ENCODE measurements at regions not wholly inside any gene's neighbourhood (a gene's known extent, or its start where the extent isn't known, plus 50 kb on each side); places are given as distances from the start of the nearest gene placed in this dataset.
A peak's percentile ranks its signal among the peaks of the same experiment; 100 is the strongest.

GRCh38 chr11:123286255-123286654, 91.2 kb upstream of the CLMP start:
- TF ChIP-seq, protein P1, sequence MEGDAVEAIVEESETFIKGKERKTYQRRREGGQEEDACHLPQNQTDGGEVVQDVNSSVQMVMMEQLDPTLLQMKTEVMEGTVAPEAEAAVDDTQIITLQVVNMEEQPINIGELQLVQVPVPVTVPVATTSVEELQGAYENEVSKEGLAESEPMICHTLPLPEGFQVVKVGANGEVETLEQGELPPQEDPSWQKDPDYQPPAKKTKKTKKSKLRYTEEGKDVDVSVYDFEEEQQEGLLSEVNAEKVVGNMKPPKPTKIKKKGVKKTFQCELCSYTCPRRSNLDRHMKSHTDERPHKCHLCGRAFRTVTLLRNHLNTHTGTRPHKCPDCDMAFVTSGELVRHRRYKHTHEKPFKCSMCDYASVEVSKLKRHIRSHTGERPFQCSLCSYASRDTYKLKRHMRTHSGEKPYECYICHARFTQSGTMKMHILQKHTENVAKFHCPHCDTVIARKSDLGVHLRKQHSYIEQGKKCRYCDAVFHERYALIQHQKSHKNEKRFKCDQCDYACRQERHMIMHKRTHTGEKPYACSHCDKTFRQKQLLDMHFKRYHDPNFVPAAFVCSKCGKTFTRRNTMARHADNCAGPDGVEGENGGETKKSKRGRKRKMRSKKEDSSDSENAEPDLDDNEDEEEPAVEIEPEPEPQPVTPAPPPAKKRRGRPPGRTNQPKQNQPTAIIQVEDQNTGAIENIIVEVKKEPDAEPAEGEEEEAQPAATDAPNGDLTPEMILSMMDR (conservative IDR thresholded peaks at IDR 0.05): no peak
- Mint-ChIP-seq H3K36me3 (ENCODE audit: low read depth) (no peaks in the 10 kb centered on the region), H3K27me3 (ENCODE audit: low read depth) (peaks cover 29% of the 10 kb centered on the region), H3K9me3 (no peaks in the 10 kb centered on the region), H3K27ac (ENCODE audit: unreplicated experiment) (no peak overlapping the region), H3K4me3 (no peak overlapping the region), H3K4me1 (no peaks in the 10 kb centered on the region)
- DNase-seq (ENCODE audit: low read depth, low spot score): no peak

GRCh38 chr11:123284454-123284853, 89.4 kb upstream of the CLMP start:
- Mint-ChIP-seq H3K9me3 (no peaks in the 10 kb centered on the region), H3K36me3 (ENCODE audit: low read depth) (no peaks in the 10 kb centered on the region), H3K4me3 (no peak overlapping the region), H3K27me3 (ENCODE audit: low read depth) (peaks cover 29% of the 10 kb centered on the region), H3K4me1 (no peaks in the 10 kb centered on the region), H3K27ac (ENCODE audit: unreplicated experiment) (no peak overlapping the region)
- DNase-seq (ENCODE audit: low read depth, low spot score): no peak
- TF ChIP-seq, protein P1 (conservative IDR thresholded peaks at IDR 0.05): no peak

DNA sequence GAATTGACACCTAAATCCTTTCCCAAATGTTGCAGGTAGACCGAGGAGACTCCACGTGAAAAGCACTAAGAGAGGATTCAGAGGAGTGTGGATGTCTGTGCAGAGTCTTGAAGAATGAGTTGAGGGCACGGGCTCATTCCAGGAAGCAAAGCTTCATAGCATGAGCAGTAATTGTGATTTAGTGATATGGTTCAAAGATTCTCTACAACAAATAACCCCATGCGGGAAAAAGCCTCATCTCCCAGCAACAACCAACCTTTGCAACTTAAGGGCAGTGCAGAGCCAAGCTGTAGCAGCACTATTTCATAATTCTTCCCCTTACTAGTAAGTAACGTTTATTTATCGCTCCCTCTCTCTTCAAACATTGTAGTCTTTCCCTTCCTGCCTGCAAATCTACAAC, 87.5 kb upstream of the CLMP start:
- H3K27ac Mint-ChIP-seq (ENCODE audit: unreplicated experiment): no peak overlapping the region
- DNase-seq (ENCODE audit: low read depth, low spot score): no peak
- no peaks in the 10 kb centered on the region for H3K9me3 Mint-ChIP-seq
- no peaks in the 10 kb centered on the region for H3K4me1 Mint-ChIP-seq
- no peaks in the 10 kb centered on the region for H3K36me3 Mint-ChIP-seq (ENCODE audit: low read depth)
- TF ChIP-seq, protein P1 (conservative IDR thresholded peaks at IDR 0.05): no peak
- peaks cover 31% of the 10 kb centered on the region for H3K27me3 Mint-ChIP-seq (ENCODE audit: low read depth)
- H3K4me3 Mint-ChIP-seq: no peak overlapping the region

DNA sequence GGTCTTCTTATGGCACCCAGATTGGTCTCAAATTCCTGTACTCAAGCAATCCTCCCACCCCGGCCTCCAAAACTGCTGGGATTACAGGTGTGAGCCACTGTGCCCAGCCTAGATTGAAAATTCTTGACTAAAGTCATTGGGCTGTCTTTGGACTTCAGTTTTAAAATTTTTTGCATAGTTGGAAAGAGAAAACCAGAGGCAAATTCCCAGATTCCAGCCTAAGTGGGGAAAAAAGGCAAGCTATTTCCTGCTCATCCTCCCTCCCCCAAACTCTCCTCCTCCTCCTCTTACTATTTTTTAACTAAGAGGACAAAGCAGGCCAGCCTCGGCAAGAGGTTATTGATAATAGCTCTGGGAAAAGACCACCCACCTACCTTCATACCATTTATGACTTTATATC, 78.6 kb upstream of the CLMP start:
- no peak overlapping the region for H3K27ac Mint-ChIP-seq (ENCODE audit: unreplicated experiment)
- DNase-seq (ENCODE audit: low read depth, low spot score): no peak
- peaks cover 2% of the 10 kb centered on the region for H3K27me3 Mint-ChIP-seq (ENCODE audit: low read depth)
- H3K9me3 Mint-ChIP-seq: no peaks in the 10 kb centered on the region
- no peaks in the 10 kb centered on the region for H3K4me1 Mint-ChIP-seq
- no peaks in the 10 kb centered on the region for H3K36me3 Mint-ChIP-seq (ENCODE audit: low read depth)
- no peak overlapping the region for H3K4me3 Mint-ChIP-seq
- TF ChIP-seq, protein P1 (conservative IDR thresholded peaks at IDR 0.05): no peak

DNA sequence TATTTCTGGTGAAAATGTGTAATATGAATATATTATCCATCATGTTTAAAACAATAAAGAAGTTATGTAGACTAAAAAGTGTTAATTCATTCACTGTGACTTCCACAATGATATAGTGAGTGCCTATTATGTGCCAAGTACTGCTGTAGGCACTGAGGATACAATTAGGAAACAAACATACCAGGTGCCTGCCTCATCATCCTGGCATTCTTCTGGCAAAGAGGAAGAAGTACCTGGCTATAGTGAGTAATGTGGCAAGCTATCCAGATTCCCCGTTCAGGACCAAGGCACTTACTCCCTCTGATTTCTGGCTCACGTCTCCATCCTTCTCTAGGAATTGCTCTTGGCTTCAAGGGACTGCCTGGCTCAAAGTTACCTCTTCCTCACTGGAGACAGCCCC, 77.5 kb upstream of the CLMP start:
- peaks cover 7% of the 10 kb centered on the region for H3K4me1 Mint-ChIP-seq
- H3K27ac Mint-ChIP-seq (ENCODE audit: unreplicated experiment): peak overlapping the region; percentile 16
- no peaks in the 10 kb centered on the region for H3K27me3 Mint-ChIP-seq (ENCODE audit: low read depth)
- TF ChIP-seq, protein P1 (conservative IDR thresholded peaks at IDR 0.05): no peak
- DNase-seq (ENCODE audit: low read depth, low spot score): no peak
- no peaks in the 10 kb centered on the region for H3K9me3 Mint-ChIP-seq
- H3K4me3 Mint-ChIP-seq: no peak overlapping the region
- no peaks in the 10 kb centered on the region for H3K36me3 Mint-ChIP-seq (ENCODE audit: low read depth)

DNA sequence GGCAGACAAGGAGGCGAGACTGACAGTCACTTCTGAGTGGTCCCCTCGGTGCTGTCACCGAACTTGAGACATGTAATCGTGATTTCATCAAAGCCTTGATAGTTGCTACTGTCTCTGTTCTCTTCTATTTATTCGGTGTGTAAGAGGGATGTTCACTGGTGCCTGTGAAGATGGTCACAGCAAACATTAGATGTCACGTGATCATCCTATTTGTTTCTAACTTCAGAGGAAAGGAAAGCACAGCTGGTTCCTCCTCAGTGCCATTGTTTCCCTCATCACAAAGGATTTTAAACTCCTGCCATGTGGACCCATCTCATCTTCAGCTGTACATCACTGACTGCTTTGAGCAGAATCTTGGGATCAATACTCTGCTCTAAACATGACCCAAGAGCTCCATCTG, 73.1 kb upstream of the CLMP start:
- DNase-seq (ENCODE audit: low read depth, low spot score): no peak
- Mint-ChIP-seq H3K9me3 (no peaks in the 10 kb centered on the region), H3K4me3 (no peak overlapping the region), H3K27ac (ENCODE audit: unreplicated experiment) (peak overlapping the region; percentile 73), H3K4me1 (peaks cover 7% of the 10 kb centered on the region), H3K27me3 (ENCODE audit: low read depth) (no peaks in the 10 kb centered on the region), H3K36me3 (ENCODE audit: low read depth) (no peaks in the 10 kb centered on the region)
- TF ChIP-seq, protein P1 (conservative IDR thresholded peaks at IDR 0.05): no peak
